Activated T-helper 2 cell treated with anti-CD3 and anti-CD28 coated beads, Interferon-gamma antibody, Interleukin-2, Interleukin-4, amounts not matched to agents 10 μg/mL and 5 μg/mL and 100 μg/mL, durations not matched to agents 14 hours and 24 hours and 36 hours (primary cell): ENCODE measurements at regions not wholly inside any gene's neighbourhood (a gene's known extent, or its start where the extent isn't known, plus 50 kb on each side); places are given as distances from the start of the nearest gene placed in this dataset.

ENCODE experiments used
- DNase-seq: peaks from one replicate; pipeline ENCODE4 v3.0.0; 2021; ENCODE audit warnings: low spot score
- H3K27ac Mint-ChIP-seq: one replicate; pipeline ENCODE4 v1.8.0; 2021; ENCODE audit warnings: mixed read lengths
- H3K27me3 Mint-ChIP-seq: one replicate; pipeline ENCODE4 v1.8.0; 2021; ENCODE audit warnings: low read depth, mixed read lengths
- H3K36me3 Mint-ChIP-seq: one replicate; pipeline ENCODE4 v1.8.0; 2021; ENCODE audit warnings: low read depth, mixed read lengths
- H3K4me1 Mint-ChIP-seq: one replicate; pipeline ENCODE4 v1.8.0; 2021; ENCODE audit warnings: low read depth, mixed read lengths
- H3K4me3 Mint-ChIP-seq: one replicate; pipeline ENCODE4 v1.8.0; 2021; ENCODE audit warnings: low read depth, mild to moderate bottlenecking, moderate library complexity, mixed read lengths
- H3K9me3 Mint-ChIP-seq: one replicate; pipeline ENCODE4 v1.8.0; 2021; ENCODE audit warnings: mixed read lengths
- intact Hi-C: fragments of 100-400 bp; cut with micrococcal nuclease; formaldehyde crosslinking; loops from one replicate; pipeline ENCODE4 v1.15.1; 2023

DNA sequence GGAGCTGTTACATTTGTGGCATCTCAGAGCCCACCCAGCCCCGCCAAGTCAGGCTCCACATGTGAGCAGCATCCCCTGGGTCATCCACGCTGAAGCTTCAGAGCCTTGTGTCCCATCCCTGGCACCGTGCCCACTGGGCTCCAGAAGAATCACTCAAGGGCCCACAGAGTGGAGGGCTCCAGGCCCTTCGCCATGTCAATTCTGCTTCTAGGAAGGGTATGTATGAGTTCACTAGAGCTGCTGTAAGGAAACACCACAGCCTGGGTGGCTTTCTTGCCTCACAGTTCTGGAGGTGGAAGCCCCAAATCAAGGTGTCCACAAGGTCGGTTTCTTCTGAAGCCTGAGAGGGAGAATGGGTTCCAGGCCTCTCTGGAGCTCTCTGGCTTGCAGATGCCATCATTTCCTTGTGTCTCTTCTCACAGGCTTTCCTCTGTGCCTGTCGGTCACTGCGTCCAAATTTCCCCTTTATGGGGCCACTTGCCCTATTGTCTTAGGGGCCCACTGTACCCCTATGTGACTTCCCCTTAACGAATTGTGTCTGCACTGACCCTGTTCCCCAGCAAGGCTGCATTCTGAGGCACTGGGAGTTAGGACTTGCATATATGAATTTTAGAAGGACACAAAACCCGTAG is 1476.0 kb downstream of the TBC1D22A start:
- intact Hi-C loops = no loop called here
- H3K27ac Mint-ChIP-seq = no peak overlapping the region
- DNase-seq = no peak

DNA sequence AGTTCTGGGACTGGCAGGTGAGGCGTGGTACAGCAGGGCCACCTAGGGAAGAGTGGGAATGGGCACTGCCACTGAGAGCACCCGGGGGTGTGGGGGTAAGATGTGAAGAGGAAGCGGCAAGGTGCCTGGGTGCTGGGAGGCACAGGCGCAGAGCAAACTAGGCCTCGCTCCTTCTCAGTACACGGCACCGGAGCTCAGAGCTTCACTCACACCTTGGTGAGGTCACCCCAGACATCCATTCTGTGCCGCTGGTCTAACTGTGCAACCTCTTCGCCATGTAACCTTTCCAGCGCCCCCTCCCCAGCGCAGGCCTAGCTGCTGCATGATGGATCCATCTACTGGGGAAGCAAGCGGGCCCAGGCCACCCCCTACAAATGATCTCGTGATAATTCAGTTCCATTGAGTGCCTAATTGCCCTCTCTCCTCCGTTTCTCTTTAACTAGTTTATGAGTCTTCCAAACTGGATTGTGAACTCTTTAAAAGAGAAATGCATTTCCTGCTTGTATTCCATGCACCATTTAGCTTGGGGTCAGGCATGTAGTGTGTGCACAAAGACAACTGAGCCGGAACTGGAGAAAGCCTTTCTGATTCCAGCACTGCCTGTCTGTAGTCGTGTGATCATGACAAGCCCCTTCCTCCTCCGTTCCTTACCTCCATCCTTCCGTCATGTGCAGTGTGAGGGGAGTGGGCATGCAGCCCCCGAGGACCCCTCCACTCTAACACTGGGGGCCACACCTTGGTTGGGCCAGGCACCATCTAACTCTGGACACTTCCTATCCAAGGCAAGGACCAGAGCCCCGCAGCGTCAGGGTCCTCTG is 1475.2 kb downstream of the TBC1D22A start:
- intact Hi-C loops = no loop called here
- H3K4me1 Mint-ChIP-seq = no peaks in the 10 kb centered on the region
- no peak overlapping the region for H3K4me3 Mint-ChIP-seq
- H3K27me3 Mint-ChIP-seq = no peaks in the 10 kb centered on the region
- no peak for DNase-seq
- peaks cover 9% of the 10 kb centered on the region for H3K9me3 Mint-ChIP-seq
- H3K36me3 Mint-ChIP-seq = no peaks in the 10 kb centered on the region
- no peak overlapping the region for H3K27ac Mint-ChIP-seq

More for the DNA sequence above, 1476.0 kb downstream of the TBC1D22A start:
- Mint-ChIP-seq H3K4me1 (no peaks in the 10 kb centered on the region), H3K4me3 (no peak overlapping the region), H3K36me3 (no peaks in the 10 kb centered on the region), H3K9me3 (peaks cover 9% of the 10 kb centered on the region), H3K27me3 (no peaks in the 10 kb centered on the region)

DNA sequence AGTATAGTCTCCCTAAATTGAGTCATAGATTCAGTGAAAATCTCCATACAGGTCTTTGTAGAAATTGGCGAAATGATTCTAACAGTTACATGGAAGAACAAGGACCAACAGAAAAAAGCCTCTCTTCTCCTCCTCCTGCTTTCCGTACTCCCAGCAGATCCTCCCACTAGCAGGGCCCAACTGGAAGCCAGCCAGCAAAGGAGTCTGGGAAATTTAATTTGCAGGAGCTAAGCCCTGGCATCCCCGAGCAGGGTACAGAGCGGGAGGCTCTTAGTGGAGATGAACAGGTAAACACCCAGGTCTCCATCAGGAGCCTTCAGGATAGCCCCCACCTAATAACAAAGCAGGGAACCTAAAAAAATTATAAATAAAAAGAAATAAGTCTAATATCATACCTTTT is 1473.8 kb downstream of the TBC1D22A start:
- Mint-ChIP-seq H3K36me3 (no peaks in the 10 kb centered on the region), H3K4me1 (no peaks in the 10 kb centered on the region), H3K27ac (no peak overlapping the region), H3K27me3 (no peaks in the 10 kb centered on the region), H3K9me3 (peaks cover 18% of the 10 kb centered on the region), H3K4me3 (no peak overlapping the region)
- intact Hi-C loops = no loop called here
- no peak for DNase-seq

DNA sequence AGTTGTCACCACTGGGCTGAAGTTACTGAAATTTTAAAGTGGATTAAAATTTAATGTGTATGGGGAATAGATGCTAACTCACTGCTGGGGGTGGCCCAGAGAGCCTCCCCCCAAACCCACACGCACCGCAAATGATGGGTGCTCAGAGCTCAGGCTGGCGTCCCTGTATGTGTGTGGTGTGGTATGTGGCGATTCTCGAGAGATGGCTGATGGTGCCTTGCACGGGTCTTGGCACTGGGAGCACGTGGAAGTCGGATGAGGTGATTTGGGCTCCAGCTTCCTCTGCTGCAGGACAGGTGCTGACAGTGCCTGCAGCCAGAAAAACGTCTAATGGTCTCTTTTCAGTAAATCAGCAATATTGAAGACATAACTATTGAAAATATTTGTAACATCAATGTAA is 1473.3 kb downstream of the TBC1D22A start:
- Mint-ChIP-seq H3K4me3 (no peak overlapping the region), H3K4me1 (no peaks in the 10 kb centered on the region), H3K27ac (no peak overlapping the region), H3K36me3 (no peaks in the 10 kb centered on the region), H3K9me3 (peaks cover 18% of the 10 kb centered on the region), H3K27me3 (no peaks in the 10 kb centered on the region)
- DNase-seq = no peak
- intact Hi-C loops = no loop called here

DNA sequence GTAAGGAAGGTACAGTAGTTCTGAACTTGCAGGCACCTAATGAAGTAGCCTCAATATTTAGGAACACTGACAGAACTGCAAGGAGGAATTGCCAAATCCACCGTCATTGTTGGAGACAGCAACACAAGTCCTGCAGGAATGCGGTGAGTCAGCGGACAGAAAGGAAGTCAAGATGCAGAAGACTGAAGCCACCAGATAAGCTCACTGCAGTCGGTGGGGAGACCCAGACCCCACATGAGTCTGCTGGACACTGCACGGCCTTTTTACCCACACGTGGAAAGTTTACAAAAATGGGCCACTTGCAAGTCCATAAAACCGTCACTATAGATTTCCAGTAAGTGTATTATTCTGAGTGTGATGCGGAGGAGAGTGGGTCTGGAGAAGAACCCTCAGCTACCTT is 1471.6 kb downstream of the TBC1D22A start:
- DNase-seq = no peak
- intact Hi-C loops = no loop called here
- H3K27me3 Mint-ChIP-seq = no peaks in the 10 kb centered on the region
- H3K4me3 Mint-ChIP-seq = no peak overlapping the region
- H3K9me3 Mint-ChIP-seq = peaks cover 18% of the 10 kb centered on the region
- H3K36me3 Mint-ChIP-seq = no peaks in the 10 kb centered on the region
- no peaks in the 10 kb centered on the region for H3K4me1 Mint-ChIP-seq
- no peak overlapping the region for H3K27ac Mint-ChIP-seq

DNA sequence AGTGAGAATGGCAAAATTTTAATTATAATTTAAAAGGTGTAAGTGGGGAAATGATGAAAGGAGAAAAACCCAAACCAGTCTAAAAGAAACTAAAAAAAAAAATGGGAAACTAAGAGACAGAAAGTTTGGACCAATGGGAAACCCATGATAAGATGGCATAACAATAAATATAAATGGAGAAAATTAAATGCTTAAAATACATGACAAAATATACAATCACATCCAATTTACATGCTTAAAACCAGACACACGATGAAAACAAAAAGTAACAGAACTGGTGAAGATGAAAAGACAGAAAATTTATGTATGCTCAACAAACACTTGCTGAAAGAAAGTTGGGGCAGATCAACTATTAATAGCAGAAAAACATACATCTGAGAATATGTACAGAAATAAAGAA is 1471.1 kb downstream of the TBC1D22A start:
- DNase-seq = no peak
- Mint-ChIP-seq H3K36me3 (no peaks in the 10 kb centered on the region), H3K9me3 (peaks cover 21% of the 10 kb centered on the region), H3K4me3 (no peak overlapping the region), H3K4me1 (no peaks in the 10 kb centered on the region), H3K27ac (no peak overlapping the region), H3K27me3 (no peaks in the 10 kb centered on the region)
- intact Hi-C loops = no loop called here

DNA sequence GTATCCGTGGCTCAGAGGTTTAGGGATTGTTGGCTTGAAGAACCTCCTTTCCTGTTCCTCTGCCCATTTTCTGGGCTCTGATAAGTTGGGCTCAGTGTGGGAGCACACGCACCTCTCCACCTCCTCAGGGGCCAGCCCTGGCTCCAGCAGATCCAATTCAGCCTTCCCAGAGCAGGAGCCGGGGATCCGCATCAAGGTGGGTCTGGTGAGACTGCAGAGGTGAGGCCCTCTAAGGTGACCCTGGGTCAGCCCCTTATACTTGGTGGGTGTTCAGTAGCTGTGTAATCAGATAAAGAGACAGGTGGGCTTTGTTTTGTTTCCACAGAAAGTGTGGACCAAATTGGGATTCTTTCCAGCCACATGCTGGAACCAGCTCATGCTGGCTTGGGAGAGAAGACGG is 1466.0 kb downstream of the TBC1D22A start:
- no peaks in the 10 kb centered on the region for H3K27me3 Mint-ChIP-seq
- no peaks in the 10 kb centered on the region for H3K36me3 Mint-ChIP-seq
- H3K4me3 Mint-ChIP-seq = no peak overlapping the region
- no peak for DNase-seq
- no peak overlapping the region for H3K27ac Mint-ChIP-seq
- peaks cover 14% of the 10 kb centered on the region for H3K9me3 Mint-ChIP-seq
- H3K4me1 Mint-ChIP-seq = no peaks in the 10 kb centered on the region
- intact Hi-C loops = no loop called here

DNA sequence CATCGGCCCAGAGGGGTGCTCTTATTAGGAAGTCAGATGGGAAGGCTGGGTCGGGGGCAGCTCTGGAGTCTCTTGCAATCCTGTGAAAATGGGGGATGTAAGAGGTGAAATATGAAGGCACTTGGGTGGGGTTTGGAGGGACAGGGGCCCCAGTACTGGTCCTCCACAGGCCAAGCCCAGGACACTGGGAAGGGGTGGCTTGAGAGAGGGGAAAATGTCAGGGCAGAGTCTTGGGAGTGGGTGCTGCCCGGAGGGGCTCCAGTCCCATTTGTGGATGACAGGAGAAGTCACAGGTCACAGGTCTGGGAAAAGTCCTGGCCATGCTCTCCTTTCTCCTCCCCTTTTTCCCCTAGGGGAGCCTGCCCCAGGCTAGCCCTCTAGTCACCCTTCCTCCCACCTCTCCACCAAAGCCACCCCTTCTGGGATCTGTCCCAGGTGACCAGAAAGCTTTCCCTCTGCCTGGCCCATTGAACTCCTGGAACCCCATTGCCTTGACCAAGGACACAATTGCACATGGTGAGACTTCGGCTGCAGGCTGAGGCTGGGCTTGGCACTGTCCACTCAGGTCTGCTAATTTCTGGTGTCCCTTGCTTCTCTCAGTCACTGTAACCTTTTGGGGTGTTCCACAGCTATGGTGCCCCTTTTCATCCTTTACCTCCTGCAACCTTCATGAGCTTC is 1465.0 kb downstream of the TBC1D22A start:
- Mint-ChIP-seq H3K9me3 (peaks cover 12% of the 10 kb centered on the region), H3K27ac (no peak overlapping the region), H3K27me3 (no peaks in the 10 kb centered on the region), H3K4me3 (no peak overlapping the region), H3K4me1 (no peaks in the 10 kb centered on the region), H3K36me3 (no peaks in the 10 kb centered on the region)
- DNase-seq = no peak
- intact Hi-C loops = no loop called here

DNA sequence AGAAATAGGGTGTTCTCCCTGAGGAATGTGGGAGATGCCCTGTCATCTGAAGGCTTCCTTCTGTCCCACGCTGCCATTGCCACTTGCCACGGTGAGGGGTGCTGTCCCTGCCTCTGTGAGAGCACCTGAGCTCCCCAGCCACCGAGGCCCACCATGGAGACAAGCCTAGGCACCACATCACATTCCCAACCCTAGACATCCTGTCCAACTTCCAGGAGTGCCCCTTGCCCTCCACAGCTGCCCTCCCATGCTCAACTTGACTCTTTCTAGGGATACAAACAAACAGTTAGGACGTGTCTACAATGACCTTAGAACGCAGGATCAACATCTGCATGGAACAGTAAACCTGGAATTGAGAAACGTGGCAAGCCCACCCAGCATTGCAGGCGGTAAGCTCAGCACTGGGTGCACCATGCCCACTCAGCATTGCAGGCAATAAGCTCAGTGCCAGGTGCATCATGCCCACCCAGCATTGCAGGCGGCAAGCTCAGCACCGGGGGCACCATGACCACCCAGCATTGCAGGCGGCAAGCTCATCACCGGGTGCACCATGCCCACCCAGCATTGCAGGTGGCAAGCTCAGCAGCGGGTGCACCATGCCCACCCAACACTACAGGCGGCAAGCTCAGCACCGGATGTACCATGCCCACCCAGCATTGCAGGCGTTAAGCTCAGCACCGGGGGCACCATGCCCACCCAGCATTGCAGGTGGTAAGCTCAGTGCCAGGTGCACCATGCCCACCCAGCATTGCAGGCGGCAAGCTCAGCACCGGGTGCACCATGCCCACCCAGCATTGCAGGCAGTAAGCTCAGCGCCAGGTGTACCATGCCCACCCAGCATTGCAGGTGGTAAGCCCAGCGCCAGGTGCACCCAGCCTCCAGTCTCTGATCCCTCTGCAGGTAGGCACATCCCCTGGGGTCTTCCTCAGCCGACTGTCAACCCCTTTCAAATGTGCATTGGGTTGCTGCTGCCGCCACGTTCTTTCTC is 1463.9 kb downstream of the TBC1D22A start:
- Mint-ChIP-seq H3K27ac (no peak overlapping the region), H3K27me3 (no peaks in the 10 kb centered on the region), H3K4me3 (no peak overlapping the region), H3K4me1 (no peaks in the 10 kb centered on the region), H3K9me3 (peaks cover 4% of the 10 kb centered on the region), H3K36me3 (no peaks in the 10 kb centered on the region)
- intact Hi-C loops = no loop called here
- no peak for DNase-seq

DNA sequence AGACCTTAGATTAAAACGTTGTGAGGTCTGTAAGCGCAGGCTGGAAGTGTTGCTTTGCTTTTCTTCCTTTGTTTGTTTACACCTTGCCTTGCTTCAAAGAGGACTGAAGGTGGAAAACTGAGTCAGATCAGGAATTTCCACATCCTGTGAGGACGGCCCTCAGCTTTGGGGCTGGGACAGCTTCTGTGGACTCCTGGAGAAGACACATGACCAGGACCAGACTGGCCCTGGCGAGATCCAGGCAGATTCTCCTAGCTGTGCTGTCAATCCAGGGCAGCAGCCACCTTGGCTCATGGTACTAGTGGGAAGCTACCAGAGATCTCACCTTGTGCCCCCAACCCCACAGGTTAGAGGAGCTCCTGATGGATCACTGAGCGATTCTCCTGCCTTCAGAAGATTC is 1461.9 kb downstream of the TBC1D22A start:
- H3K4me3 Mint-ChIP-seq = no peak overlapping the region
- H3K27ac Mint-ChIP-seq = no peak overlapping the region
- intact Hi-C loops = no loop called here
- no peaks in the 10 kb centered on the region for H3K36me3 Mint-ChIP-seq
- peaks cover 4% of the 10 kb centered on the region for H3K9me3 Mint-ChIP-seq
- H3K27me3 Mint-ChIP-seq = no peaks in the 10 kb centered on the region
- no peak for DNase-seq
- no peaks in the 10 kb centered on the region for H3K4me1 Mint-ChIP-seq

DNA sequence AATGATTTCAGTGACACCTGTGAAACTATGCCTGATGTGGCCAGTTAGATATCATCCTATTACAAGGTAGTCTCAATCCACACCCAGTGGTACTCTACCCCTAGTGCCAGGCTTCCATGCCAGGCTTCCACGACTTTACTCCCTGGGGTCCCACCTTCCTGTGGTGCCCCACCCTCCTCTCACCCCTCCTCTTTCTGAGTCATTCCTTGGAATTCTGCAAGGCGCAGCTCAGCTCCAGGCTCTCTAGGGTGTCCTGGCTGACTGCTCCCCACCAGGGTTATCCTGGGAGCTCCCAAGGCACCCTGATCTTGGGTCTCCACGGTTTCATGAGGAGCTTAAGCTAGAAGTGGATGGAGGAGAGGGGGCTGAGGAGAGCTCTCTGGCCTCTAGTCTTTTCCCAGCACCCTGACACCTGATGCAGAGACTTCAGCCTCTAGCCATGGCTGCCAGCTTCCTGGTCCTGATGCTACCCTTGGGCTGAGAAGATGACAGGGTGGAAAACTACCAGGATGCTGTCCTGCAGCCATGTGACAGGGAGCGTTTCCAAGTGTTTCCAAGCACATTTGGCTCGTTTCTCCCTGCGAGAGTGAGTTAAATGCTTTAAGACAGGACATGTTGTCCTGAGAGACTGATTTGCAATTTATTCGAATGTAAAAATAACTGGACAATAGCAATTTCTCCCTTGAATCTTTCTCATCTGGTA is 1461.2 kb downstream of the TBC1D22A start:
- no peak overlapping the region for H3K4me3 Mint-ChIP-seq
- H3K27ac Mint-ChIP-seq = no peak overlapping the region
- H3K36me3 Mint-ChIP-seq = no peaks in the 10 kb centered on the region
- H3K27me3 Mint-ChIP-seq = no peaks in the 10 kb centered on the region
- peaks cover 2% of the 10 kb centered on the region for H3K9me3 Mint-ChIP-seq
- intact Hi-C loops = no loop called here
- H3K4me1 Mint-ChIP-seq = no peaks in the 10 kb centered on the region
- no peak for DNase-seq
